ENCODE measurements at regions not wholly inside any gene's neighbourhood (a gene's known extent, or its start where the extent isn't known, plus 50 kb on each side); places are given as distances from the start of the nearest gene placed in this dataset.

DNA sequence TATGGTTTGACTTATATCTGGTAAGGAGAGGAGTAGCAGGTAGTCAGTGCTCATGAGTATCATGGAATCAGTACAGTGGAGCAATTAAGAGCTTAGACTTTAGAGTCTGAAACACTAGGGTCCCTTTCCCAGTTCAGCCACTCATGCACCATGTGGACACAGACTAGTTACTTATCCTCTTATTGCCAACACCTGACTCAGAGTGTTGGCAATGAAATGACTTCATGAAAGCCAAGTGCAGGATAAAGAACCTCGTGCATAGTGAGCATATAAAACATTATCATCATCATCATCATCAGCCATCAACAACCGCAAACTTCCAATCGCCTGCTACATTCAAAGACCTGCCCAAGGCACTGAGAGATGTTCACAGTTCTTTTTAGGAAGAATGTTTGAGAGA, 164.2 kb downstream of the FOXO1 start:
- no peak for DNase-seq
- no peak overlapping the region for H3K4me3 ChIP-seq

DNA sequence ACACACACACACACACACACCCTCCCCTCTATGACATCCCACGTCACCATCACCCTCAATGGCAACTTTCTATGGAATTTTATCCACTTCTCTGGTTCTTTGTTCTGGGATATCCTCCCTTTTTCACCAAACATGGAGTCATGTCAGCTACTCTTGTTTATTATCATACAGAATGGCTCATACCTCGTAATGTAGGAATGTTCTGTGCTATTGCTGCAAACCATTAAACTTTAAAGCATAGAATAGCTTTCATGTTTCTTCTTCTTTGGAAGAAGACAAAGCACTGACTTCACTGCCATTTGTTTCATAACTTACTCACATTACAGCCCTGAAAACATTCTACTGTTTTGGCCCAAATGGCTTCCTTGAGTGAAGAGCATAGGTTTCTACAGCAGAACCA, 163.4 kb downstream of the FOXO1 start:
- 85 to 94% (median 86%) methylated on average over 2 of the region's 2 CpGs for WGBS, 3 donors
- TF ChIP-seq, protein P1, sequence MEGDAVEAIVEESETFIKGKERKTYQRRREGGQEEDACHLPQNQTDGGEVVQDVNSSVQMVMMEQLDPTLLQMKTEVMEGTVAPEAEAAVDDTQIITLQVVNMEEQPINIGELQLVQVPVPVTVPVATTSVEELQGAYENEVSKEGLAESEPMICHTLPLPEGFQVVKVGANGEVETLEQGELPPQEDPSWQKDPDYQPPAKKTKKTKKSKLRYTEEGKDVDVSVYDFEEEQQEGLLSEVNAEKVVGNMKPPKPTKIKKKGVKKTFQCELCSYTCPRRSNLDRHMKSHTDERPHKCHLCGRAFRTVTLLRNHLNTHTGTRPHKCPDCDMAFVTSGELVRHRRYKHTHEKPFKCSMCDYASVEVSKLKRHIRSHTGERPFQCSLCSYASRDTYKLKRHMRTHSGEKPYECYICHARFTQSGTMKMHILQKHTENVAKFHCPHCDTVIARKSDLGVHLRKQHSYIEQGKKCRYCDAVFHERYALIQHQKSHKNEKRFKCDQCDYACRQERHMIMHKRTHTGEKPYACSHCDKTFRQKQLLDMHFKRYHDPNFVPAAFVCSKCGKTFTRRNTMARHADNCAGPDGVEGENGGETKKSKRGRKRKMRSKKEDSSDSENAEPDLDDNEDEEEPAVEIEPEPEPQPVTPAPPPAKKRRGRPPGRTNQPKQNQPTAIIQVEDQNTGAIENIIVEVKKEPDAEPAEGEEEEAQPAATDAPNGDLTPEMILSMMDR (IDR thresholded peaks at IDR 0.05) = no peak
- no peak for TF ChIP-seq EP300 (IDR thresholded peaks at IDR 0.05)
- TF ChIP-seq POLR2A (IDR thresholded peaks at IDR 0.05) = no peak
- Histone ChIP-seq H3K4me3 (no peak overlapping the region), H3K4me1 (ENCODE audit: insufficient read depth) (no peaks in the 10 kb centered on the region), H3K27ac (no peak overlapping the region), H3K27me3 (no peaks in the 10 kb centered on the region), H3K9me3 (no peaks in the 10 kb centered on the region), H3K36me3 (no peaks in the 10 kb centered on the region)
- intact Hi-C loops (cut with DNase I) = no loop called here
- no peak for DNase-seq

More for the DNA sequence above, 164.2 kb downstream of the FOXO1 start:
- no peak overlapping the region for H3K27ac ChIP-seq
- intact Hi-C loops (cut with DNase I) = no loop called here
- H3K36me3 ChIP-seq = no peaks in the 10 kb centered on the region
- WGBS, 3 donors = 79 to 80% (median 79%) methylated on average over 3 of the region's 3 CpGs
- peaks cover under 1% of the 10 kb centered on the region for H3K4me1 ChIP-seq (ENCODE audit: insufficient read depth)
- TF ChIP-seq, protein P1 (IDR thresholded peaks at IDR 0.05) = no peak
- TF ChIP-seq POLR2A (IDR thresholded peaks at IDR 0.05) (no peak), EP300 (IDR thresholded peaks at IDR 0.05) (no peak)
- H3K27me3 ChIP-seq = no peaks in the 10 kb centered on the region
- no peaks in the 10 kb centered on the region for H3K9me3 ChIP-seq

DNA sequence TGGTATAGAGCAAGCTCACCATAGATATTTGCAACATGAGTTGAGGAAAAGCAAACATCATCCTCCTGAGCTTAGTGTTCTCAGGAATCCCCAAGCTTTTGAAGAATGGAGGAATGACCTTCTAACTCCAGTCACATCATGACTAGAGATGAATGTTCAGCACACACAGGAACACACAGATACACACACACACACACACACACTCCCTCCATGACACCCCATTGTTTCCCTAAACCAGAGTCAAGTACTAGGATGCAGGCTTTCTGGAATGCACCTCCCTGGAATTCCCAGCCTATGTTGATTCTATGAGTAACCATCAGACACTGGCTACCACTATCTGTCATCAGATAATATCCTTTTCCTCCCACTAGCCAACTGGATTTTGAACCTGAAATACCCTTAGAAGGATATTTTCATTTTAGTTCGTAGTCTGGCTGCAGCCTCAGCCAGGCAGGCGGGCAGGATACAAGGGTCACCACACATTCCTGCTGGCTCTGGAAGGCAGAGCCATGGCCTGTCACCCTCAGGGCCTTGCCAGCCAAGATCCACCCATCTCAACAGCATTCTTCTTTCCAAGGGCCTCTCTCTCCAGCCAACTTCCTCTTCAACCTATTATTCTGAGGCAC, 162.4 kb downstream of the FOXO1 start:
- TF ChIP-seq POLR2A (IDR thresholded peaks at IDR 0.05) (no peak), EP300 (IDR thresholded peaks at IDR 0.05) (no peak)
- TF ChIP-seq, protein P1 (IDR thresholded peaks at IDR 0.05) = no peak
- WGBS, 3 donors = 59 to 73% (median 62%) methylated on average over 2 of the region's 2 CpGs
- H3K4me1 ChIP-seq (ENCODE audit: insufficient read depth) = no peaks in the 10 kb centered on the region
- DNase-seq = no peak
- no peak overlapping the region for H3K4me3 ChIP-seq
- no peaks in the 10 kb centered on the region for H3K9me3 ChIP-seq
- no peaks in the 10 kb centered on the region for H3K36me3 ChIP-seq
- intact Hi-C loops (cut with DNase I) = no loop called here
- no peaks in the 10 kb centered on the region for H3K27me3 ChIP-seq
- no peak overlapping the region for H3K27ac ChIP-seq

DNA sequence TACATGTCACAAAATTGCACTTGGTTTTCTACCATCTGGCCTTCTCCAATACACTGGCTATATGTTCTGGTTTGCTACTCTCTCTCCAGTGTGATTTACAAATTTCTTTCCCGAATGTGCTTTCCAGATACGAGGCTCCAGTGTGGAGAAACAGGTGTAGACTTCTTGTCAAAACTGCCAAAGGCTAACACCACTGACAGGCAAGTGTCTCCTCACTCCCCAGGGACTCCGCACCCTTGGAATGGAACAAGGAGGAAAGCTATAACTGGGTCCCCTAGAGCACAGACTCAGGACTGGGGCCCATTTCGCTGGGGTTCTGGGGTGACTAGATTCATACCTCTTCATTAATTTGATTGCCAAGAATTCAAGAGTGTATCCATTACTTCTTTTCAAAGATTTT, 161.8 kb downstream of the FOXO1 start:
- TF ChIP-seq, protein P1 (IDR thresholded peaks at IDR 0.05) = no peak
- TF ChIP-seq EP300 (IDR thresholded peaks at IDR 0.05) (no peak), POLR2A (IDR thresholded peaks at IDR 0.05) (no peak)
- intact Hi-C loops (cut with DNase I) = no loop called here
- no peaks in the 10 kb centered on the region for H3K36me3 ChIP-seq
- no peak overlapping the region for H3K27ac ChIP-seq
- WGBS, 3 donors = 95 to 96% (median 96%) methylated on average over 4 of the region's 4 CpGs
- no peaks in the 10 kb centered on the region for H3K27me3 ChIP-seq
- DNase-seq = no peak
- no peaks in the 10 kb centered on the region for H3K9me3 ChIP-seq
- H3K4me1 ChIP-seq (ENCODE audit: insufficient read depth) = no peaks in the 10 kb centered on the region
- H3K4me3 ChIP-seq = no peak overlapping the region
